ENCODE measurements at regions not wholly inside any gene's neighbourhood (a gene's known extent, or its start where the extent isn't known, plus 50 kb on each side); places are given as distances from the start of the nearest gene placed in this dataset.

DNA sequence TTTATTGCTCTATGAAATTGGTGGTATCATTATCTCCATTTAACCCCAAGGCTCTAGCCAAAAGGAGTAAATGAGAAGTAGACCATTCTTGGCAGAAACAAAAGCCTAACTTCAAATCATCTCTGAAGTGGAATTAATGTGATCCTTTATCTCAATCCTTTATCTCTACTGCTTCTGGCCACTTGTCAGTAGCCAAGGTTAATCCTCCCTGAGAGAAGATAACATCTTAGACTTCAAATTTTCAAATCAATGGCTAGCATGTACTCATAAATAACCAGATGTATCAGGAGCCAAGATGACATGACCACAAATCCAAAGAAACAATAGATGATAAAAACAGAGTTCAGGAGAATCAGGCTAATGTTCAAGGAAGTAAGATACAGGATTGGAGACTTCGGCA is 123.1 kb upstream of the RASSF8 start:
- TF ChIP-seq, protein P1, sequence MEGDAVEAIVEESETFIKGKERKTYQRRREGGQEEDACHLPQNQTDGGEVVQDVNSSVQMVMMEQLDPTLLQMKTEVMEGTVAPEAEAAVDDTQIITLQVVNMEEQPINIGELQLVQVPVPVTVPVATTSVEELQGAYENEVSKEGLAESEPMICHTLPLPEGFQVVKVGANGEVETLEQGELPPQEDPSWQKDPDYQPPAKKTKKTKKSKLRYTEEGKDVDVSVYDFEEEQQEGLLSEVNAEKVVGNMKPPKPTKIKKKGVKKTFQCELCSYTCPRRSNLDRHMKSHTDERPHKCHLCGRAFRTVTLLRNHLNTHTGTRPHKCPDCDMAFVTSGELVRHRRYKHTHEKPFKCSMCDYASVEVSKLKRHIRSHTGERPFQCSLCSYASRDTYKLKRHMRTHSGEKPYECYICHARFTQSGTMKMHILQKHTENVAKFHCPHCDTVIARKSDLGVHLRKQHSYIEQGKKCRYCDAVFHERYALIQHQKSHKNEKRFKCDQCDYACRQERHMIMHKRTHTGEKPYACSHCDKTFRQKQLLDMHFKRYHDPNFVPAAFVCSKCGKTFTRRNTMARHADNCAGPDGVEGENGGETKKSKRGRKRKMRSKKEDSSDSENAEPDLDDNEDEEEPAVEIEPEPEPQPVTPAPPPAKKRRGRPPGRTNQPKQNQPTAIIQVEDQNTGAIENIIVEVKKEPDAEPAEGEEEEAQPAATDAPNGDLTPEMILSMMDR (IDR thresholded peaks at IDR 0.05), result no peak
- TF ChIP-seq POLR2AphosphoS5 (IDR thresholded peaks at IDR 0.05) (no peak), POLR2A (IDR thresholded peaks at IDR 0.05; ENCODE audit: low read depth) (no peak)

Data from esophagus muscularis mucosa (tissue), 3 donors.